ENCODE measurements at regions not wholly inside any gene's neighbourhood (a gene's known extent, or its start where the extent isn't known, plus 50 kb on each side); places are given as distances from the start of the nearest gene placed in this dataset.

DNA sequence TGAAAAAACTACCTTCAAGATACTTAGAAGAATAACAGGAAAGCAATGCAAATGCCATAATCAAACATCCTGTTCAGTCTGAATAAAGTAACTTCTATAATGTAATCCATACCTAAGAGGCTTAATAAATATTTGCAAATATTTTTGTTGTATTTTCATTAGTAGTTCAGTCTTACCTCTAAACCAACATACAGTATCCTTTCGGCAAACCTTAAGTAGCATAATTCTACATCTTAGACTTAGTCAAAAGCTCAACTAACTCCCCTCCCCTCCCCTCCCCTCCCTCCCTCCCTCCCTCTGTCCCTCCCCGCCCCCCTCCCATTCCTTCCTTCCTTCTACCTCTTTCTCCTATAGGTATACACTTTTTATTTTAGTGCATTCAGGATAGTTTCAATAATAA is 1373.2 kb downstream of the SUCLG1 start:
- no peak for DNase-seq

GRCh38 chr2:83081826-83082690 is 1377.0 kb downstream of the SUCLG1 start:
- DNase-seq = no peak

- no peak for DNase-seq
Observed at GRCh38 chr2:83079007-83079406, 1380.1 kb downstream of the SUCLG1 start.

DNA sequence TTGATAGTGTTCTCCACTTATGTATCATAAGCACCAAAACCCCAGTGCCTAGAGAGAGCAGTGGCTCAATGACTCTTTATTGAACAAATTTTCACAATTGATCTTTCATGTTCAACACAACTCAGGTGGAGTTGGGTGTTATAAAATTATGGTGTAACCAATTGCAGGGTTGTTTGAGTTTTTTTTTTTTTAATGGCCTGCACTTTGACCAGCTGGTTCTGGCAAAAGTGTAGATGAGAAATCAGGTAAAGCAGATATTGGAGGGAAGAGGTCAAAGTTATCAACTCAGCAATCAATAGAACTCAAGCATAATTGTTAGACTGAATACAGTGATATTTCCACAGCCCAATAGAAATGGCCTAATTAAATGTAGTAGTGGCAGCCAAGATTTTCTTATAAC is 1386.3 kb downstream of the SUCLG1 start:
- no peak for DNase-seq

DNA sequence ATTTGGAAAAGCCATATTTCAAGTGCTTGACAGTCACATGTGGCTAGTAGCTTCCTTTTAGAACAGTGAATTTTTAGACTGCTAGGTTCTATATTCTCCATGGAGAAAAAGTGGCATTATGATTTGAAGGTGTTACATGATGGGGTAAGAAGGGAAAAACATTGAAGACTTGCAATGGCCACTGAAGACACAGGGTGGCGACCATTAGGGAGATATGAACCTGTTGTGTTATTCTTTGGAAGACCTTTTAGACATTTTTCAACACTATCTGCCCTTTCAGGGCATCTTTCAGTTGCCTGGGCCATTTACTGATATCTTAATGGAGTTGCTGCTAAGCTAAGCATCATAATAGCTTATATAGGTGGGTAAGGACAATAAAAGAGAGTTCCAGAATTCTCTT is 1387.2 kb downstream of the SUCLG1 start:
- DNase-seq = no peak

DNA sequence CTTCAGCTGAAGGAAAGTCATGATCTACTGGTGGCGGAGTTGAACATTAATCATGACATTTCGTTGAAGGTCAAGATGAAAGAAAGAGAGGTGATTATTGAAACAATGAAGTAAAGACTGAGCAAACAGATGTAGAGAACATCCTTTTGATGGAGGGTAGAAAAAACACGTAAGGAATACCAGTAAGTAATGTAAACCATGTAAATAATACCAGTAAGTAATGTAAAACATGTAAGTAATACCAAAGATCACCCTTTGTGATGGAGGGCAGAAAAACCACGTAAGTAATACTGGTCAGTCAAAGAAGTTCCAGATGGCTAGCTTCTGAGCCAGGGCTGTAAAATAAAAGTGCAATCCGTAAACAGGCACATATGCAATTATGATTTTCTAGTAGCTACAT is 1387.7 kb downstream of the SUCLG1 start:
- no peak for DNase-seq

GRCh38 chr2:83069724-83070123 is 1389.4 kb downstream of the SUCLG1 start:
- no peak for DNase-seq

- no peak for DNase-seq
Observed at GRCh38 chr2:83068714-83069113, 1390.4 kb downstream of the SUCLG1 start.

DNA sequence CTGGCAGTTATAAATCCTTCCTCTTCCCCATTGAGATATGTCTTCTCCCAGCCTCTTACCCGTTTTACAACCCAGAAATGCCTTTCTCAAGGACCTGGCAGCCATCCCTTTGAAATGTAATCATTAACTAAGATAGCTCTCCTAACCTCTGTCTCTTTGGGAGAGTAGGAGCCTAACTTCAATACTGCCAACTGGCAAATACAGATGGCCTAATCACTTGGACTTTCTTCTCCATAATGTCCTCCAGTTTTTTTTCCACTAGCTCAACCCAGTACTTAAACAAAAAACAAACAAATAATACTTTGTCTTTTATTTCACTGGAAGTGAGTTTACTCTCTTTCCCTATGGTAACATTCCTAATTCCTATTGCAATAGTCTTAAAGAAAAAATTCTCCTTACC is 1391.1 kb downstream of the SUCLG1 start:
- DNase-seq = no peak

GRCh38 chr2:83063933-83064332 is 1395.1 kb downstream of the SUCLG1 start:
- DNase-seq = no peak

DNA sequence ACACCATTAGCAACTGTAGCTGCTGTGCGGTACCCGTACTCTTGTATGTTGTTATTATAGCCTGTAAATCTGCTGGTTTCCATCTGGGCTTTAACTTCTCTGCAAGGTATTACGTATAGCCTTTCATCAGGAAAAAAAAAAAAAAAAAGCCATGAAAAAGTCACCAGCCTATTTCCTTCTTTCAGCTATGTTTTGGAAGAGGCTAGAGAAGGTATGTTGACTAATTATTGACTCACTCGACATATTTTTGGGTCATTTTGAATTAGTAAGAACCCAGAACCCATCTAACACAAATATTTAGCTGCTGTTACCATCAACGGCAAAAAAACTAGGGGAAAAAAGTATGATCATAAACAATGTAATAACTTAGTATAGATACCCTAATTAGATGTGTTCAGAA is 1395.6 kb downstream of the SUCLG1 start:
- no peak for DNase-seq

DNA sequence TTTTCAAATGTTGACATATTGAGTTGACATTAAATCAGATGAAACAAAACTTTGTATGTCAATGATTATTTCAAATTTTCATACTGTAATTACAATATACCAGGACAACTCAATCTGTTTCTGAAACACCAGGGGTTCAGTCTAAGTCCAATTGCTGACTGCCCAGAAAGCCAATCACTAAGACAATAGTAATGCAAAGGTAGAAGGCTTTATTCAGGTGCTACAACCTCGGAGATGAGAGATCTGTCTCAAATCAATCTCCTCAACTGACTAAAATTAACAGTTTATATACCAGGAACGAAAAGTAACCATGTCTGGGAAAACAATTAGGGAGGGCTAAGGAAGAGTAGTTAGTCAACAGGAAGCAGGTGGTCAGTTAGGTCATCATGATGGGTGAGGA is 1400.4 kb downstream of the SUCLG1 start:
- no peak for DNase-seq

- DNase-seq = peak; percentile 19
Observed at GRCh38 chr2:83055376-83056010, 1403.6 kb downstream of the SUCLG1 start.

GRCh38 chr2:83054751-83055150 is 1404.3 kb downstream of the SUCLG1 start:
- no peak for DNase-seq

GRCh38 chr2:83051538-83052170 is 1407.4 kb downstream of the SUCLG1 start:
- DNase-seq = no peak

GRCh38 chr2:83042053-83042452 is 1417.0 kb downstream of the SUCLG1 start:
- no peak for DNase-seq

DNA sequence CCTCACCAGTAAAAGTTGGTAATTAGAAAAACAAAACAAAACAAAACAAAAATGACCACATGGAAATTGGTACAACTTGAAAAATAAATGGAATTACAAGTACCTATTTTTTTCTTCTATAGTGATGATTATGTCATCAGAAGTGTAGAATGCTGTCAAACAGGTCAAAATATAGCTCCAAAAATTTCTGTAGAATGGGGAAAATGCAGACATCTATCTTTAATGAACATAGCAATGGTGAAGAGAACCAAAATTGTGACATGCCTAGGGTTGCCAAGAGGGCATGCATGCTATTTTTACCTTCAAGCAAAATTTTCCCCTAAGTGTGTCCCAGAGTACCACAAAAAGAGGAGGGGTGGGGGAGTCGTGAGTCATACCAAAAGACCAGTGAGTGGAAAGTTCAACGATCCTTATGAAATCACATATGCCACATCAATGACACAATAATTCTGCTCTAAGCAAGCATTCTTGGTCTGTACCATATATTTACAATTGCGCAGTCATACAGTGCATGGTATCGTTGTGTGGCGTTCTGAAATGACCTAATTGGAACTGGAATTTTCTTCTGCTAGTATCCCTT is 1436.4 kb downstream of the SUCLG1 start:
- DNase-seq = no peak

DNA sequence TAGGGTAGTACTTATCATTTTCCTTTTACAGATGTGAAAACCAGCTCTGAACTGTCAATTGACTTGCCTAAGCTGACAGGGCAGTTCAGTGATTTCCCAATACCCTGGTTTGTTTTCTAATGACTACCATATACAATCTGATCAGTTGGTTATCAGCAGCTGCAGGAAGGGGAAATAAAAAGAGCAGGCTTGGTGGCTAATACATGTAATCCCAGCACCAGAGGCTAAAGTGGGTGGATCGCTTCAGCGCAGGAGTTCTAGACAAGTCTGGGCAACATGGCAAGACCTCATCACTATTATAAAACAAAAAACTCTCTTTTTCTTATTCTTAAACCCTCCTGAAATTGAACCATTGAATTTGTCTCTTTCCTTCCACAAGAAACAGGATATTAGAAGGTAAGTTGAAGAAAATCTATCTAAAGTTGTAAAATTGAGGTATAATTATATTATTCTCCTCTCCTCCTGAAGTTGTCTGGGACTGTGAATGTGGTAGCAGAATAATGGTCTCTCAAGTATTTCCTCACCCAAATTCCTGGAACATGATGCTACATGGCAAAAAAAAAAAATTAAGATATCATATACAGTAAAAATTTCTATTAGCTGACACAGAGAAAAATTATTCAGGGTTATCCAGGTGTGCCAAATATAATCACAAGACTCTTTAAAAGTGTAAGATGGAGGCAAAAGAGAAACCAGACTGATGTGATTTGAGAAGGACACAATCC is 1441.6 kb downstream of the SUCLG1 start:
- no peak for DNase-seq

GRCh38 chr2:83016343-83017110 is 1442.6 kb downstream of the SUCLG1 start:
- no peak for DNase-seq

- DNase-seq = no peak
Observed at GRCh38 chr2:83015900-83016299, 1443.2 kb downstream of the SUCLG1 start.

DNA sequence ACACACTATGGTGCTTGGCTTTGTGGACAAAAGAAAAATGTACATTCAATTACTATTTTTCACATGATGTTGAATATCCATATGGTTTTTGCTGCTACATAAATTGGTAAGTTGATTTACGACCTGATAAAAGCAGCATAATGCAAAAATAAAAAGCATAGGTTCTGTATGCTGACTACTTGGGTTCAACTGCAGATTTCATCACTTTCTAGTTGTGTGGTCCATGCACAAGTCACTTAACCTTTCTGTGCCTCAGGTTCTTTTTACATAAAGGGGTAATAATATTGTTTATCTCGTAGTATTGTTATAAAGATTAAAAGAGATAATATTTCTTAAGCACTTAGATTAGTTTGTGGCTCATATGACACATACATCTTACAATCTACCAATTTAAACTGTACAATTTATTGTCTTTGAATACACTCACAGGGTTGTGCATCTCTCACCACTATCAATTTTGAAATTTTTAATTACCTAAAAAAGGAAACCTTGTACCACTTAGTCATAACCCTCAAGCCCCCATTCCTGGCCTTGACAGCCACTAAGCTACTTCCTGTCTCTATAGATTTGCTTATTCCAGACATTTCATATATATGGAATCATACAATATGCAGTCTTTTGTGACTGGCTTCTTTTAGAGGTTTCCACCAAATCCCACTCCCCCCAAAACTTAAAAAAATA is 1443.9 kb downstream of the SUCLG1 start:
- no peak for DNase-seq

DNA sequence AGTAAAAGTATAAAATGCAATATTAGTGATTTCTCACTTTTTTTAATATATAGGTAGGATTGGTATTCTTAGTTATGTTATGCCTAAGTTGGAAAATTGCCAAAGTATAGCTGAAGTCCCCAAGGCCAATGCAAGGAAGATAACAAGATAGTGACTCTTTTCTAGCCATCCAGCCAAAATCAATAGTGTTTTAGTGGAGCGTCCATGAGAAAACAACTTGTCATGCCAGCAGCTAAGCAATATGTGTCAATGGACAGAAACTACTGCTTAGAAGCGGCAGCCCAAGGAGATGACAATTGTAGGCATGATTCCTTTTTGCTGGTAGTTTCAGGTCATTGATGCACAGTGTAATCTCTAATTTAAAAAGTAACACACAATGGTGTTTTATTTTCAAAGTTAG is 1444.6 kb downstream of the SUCLG1 start:
- no peak for DNase-seq

All from 8988T (cell line).